ENCODE measurements at regions not wholly inside any gene's neighbourhood (a gene's known extent, or its start where the extent isn't known, plus 50 kb on each side); places are given as distances from the start of the nearest gene placed in this dataset.

DNA sequence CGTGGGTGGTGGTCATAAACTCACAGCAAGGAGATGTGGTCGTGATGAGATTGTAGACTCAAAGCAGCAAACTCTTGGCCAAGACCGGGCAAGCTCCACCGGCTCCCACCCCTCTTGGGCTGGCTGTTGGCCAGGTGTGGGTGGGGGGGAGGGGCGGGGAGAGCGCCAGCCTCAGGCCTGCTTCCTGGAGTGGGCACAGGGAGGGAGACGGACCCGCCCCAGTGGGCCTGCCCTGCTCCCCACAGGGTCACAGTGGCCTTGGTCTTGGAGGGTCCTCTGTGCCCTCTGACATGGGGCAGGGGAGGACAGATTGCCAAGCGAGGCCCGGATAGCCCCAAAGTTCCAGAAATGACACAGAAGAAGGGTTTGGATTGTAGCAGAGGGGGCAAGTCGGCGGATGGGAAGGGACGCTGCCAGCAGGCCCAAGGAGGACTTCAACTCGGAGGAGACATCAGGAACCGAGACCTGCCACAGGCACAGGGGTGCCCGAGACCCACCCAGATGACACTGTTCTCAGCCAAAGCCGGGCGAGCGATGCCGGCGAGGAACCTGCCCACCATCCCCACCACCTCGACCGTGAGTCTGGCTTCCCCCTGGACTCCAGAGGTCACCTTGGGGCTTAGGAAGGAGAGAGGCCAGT is 85.4 kb upstream of the ACTRT2 start:
- no peak for DNase-seq

DNA sequence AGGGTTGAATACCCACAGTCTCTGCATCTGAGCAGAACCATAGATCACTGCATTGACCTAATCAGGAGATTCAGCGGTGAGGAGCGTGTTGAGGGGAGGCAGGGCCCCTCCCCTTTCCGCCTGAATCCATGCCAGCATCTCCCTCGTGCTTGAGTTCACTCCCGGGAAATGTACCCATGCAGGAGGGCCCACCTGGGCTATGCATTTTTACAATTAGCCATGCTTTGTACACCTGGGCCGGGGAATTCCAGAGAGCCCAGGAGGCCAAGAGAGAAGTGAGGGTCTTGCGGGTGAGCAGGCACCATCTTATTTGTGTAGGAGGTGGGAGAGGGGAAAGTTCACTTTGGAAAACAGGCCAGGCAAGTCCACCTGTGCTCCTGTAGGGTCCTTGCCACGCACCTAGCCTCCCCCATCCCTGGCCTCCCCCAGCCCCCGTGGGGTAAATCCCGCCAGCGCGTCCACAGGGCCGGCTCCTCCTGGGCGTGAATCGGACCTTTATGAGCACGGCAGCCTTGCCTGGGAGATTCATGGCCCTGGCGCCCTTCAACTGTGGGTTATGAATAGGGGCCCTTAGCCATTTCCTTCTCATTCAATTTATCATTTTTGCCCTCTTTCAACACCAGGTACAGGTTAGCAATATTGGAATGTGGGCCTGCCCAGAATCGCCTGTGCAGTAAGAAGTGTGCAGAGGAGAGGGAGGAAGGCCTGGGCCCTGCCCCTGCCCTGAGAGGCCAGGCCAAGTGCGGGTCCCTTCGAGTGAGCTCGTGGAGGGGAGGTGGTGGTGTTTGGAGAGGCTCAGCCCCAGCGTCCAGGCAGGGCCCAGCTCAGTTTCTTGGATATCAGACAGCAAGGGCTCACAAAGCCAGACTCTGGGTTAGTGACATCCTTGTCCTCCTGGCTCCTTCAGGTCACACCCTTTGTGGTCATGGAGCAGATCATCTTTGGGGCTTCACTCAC is 84.4 kb upstream of the ACTRT2 start:
- no peak for DNase-seq

DNA sequence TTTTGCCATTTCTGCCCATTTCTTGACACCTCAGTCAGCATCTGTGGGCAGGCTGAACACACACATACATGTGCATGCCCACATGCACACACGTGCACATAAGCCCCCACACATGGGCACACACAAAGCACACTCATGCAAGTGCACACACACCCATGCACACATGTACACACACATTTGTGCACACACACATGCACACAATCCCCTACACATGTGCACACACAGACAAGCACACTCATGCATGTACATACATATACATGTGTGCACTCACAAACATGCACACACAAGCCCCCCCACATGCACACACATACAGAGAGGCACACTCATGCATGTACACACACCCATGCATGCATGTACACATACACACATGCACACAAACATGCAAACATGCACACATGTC is 83.5 kb upstream of the ACTRT2 start:
- no peak for DNase-seq

DNA sequence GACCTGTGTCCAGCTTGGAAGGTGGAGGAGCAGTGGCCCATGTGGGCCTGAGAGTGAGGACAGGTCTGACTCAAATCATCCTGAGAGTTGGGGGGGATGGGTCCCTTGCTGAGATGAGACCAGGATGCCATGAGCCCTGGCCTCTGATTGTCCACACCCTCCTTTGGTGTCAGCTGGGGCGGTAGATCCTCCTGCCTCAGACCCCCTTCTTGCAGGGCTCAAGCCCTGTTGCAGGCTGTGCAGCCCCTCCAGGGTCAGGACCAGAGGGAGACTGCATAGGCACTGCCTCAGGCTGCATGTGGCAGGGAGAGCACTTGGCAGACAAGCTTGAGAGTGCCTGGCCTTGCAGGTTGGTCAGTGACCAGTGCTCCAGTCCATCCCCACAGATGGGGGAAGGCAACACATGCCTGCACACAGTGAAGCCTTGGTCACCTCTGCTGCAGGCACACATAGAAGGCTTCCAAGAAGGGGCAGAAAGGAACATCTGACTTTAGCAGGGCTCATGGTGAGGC is 82.2 kb upstream of the ACTRT2 start:
- no peak for DNase-seq

DNA sequence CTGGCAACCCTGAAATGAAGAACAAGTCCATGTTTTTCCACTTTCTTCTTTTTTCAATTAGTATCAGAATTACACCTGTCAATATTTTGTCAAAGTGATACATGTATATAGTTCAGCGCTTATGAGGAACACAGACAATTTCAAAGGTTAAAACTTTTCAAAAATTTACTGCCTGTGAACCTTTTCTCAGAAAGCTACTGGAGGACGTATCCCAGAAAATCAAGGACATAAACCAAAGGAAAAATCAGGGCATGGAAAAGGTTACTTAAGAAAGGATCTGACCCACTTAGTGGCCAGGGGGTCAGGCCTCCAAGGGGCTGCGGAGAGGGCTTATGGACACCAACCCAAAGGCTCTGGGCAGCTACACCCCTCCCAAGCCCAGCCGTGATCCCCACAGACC is 81.1 kb upstream of the ACTRT2 start:
- DNase-seq, result no peak

DNA sequence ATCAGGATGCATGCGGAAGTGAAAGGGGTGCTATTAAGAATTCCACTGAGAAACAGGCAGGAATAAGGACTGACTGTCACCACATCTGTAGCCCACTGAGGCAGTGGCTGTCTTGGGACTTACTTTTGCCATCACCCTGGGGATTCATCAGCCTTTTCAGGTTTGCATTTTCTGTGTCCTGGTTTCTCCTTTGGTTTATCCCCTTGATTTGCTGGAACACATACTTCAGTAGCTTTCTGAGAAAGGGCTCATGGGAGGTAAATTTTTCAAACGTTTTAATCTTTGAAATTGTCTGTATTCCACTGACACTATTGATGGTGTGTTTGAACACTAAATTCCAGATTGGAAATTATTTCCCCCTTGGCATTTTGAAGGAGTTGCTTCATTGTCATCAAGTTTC is 80.2 kb upstream of the ACTRT2 start:
- DNase-seq, result no peak

DNA sequence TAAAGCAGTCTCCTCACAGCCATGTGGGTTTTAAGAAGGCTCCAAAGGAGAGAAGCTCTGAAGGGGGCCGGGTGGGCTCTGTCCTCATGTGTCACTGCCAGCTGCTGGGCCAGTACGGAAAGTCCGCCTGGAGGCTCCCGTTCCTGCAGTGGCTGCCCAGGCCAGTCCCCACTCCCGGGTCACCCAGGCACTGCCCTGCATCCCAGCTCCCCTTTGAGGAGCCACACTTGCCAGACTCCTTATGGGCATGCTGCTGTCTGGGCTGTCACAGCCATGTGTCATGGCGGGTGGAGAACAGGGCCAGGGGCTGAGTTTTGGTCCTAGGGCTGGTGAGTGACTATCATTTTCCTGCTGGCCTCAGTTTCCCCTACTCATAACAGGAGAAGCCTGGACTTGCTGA is 79.4 kb upstream of the ACTRT2 start:
- DNase-seq, result no peak

DNA sequence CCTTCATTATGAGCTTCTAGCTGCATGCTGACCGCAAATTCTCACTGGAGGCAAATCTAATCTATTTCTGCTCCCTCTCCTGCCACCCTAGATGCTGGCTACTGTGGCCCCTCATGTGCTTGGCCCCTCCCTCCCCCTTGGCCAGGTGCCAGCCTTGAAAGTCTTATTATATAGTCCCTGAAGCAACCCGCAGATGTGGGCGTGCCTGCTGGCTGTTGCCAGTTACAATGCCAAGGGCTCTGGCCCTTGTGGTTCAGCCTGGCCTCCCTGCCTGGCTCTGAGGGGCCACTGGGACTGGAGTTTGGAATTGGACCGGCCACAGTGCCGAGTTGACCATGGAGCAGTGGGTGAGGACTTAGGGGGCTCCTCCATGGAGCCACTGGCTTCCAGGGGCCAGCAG is 78.9 kb upstream of the ACTRT2 start:
- no peak for DNase-seq

DNA sequence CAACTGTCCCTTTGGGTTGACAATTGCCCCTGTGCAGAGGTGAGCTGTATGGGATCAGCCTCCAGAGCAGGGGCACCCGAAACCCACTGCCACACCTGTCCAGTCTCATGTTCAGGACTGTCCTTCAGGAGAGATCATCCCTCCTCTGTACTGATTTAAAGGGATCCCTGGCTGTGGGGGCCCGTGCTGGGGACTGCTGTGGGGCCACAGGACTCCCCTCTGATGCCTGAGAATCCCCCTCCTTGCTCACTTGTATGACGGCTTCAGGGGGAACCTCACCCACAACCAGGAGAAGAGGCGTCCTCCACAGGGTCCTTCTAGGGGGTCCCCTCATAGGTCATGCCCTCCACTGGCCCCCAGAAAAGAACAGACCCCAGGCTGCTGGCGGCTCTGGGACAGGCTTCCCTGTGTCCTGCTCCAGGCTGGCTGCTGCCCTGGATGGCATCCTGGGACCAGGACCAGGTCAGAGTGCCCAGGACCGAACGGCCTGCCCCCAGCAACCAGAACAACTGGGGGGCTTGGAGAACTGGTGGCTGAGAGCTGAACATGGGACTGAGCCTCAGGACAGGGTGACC is 77.5 kb upstream of the ACTRT2 start:
- no peak for DNase-seq

DNA sequence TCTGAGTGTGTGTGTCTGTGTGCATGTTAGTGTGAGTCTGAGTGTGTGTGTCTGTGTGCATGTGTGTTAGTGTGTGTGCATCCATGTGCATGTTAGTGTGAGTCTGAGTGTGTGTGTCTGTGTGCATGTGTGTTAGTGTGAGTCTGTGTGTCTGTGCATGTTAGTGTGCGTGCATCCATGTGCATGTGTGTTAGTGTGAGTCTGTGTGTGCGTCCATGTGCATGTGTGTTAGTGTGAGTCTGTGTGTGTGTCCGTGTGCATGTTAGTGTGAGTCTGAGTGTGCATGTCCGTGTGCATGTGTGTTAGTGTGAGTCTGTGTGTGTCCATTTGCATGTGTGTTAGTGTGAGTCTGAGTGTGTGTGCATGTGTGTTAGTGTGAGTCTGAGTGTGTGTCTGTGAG is 76.6 kb upstream of the ACTRT2 start:
- DNase-seq, result no peak

DNA sequence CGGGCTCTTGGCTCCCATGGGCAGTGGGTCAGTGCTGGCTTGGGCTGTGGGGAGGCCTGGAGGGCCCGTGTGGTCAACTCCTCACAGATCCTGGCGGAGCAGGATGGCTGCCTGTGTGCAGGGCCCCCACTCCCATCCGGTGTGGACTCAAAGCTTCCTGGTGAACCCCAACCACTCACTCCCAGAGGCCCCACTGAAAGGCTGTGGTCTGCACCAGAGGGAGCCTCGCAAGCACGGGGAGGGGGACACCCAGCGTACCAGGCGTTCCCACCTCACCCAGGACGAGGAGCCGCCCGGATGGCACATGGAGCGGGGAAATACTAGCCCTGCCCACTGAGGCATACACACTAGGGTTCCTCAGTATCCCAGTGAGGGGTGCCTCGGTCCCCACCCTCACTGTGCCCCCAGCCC is 75.4 kb upstream of the ACTRT2 start:
- no peak for DNase-seq

DNA sequence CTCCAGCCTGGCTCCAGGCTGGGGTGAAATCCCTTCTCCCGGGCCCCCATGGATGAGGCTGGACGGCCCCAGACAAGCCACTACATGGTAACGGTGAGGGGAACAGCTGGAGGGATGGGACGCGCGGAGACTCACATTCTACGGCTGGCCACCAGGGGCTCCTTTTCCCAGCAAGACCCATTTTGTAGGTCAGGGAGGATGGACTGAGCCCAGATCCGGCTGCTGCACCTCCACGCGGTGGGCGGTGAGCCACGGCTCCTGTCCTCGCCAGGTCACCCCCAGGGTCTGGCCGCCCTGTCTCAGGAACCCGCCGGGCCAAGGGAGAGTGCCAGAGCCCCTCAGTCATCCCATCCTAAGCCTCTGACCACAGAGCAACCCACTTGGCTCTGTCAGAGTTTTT is 75.0 kb upstream of the ACTRT2 start:
- no peak for DNase-seq

DNA sequence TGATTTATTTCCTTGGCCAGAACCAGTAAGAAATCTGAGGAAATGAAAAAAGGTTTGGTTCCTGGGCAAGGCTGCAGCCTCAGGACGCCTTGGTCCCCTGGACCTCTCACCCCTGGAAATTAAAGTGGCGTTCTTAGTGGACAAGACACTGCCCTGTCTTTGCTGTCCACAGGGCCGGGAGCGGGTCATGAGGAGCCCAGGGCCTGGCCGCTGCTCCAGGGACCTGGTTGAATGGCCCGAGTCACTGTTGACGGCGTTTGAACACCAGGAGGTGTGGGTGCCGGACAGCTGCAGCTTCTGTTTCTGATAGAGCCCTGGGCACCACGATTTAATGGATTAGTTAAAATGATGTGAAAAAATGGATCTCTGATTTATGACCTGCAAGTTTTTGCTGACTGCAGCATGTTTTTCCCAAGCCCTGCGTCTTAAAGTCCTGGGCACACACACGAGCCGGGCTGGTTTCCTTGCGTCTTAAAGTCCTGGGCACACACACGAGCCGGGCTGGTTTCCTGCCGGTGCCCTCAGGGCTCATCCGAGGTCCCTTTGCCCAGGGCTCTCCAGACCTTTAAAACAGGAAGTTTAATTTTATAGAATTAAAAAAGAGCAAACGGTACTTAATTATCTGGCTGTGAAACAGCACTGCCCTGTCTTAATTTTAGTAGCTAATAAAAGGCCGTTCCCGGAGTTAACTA is 74.1 kb upstream of the ACTRT2 start:
- DNase-seq, result no peak

DNA sequence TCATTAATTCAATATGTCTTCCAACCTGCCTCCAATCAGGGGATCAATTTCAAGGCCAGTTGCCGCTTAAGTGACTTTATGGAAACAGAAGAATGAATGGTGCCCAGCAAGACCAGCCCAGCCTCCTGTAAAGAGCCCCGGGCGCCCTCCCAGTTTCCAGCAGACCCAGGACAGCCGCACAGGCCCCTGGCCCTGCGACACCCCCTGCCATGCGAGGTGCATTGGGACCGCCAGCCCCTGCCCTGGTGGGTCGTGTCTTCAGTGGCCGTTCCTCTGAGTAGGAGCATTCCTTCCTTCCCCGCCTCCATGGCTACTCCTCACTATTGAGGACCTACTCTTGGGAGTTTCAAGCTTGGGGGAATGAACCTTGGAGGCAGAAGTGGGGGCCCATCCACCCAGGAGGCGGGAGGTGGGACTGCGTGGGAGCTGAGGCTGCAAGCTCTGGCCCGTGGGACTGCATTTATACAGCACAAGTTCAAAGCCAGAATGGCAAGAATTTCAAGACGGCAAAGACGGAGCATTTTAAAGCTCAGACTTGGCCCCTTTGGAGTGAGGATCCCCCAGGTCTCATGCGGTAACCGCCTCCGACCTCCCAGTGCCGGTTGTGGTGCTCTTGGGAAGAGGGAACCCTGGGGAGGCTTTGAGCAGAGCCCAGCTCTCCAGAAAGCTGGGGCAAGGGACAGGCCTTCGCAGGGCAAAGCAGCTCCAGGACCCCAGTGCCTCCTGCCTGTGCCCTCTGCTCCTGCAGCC is 73.1 kb upstream of the ACTRT2 start:
- DNase-seq, result no peak

DNA sequence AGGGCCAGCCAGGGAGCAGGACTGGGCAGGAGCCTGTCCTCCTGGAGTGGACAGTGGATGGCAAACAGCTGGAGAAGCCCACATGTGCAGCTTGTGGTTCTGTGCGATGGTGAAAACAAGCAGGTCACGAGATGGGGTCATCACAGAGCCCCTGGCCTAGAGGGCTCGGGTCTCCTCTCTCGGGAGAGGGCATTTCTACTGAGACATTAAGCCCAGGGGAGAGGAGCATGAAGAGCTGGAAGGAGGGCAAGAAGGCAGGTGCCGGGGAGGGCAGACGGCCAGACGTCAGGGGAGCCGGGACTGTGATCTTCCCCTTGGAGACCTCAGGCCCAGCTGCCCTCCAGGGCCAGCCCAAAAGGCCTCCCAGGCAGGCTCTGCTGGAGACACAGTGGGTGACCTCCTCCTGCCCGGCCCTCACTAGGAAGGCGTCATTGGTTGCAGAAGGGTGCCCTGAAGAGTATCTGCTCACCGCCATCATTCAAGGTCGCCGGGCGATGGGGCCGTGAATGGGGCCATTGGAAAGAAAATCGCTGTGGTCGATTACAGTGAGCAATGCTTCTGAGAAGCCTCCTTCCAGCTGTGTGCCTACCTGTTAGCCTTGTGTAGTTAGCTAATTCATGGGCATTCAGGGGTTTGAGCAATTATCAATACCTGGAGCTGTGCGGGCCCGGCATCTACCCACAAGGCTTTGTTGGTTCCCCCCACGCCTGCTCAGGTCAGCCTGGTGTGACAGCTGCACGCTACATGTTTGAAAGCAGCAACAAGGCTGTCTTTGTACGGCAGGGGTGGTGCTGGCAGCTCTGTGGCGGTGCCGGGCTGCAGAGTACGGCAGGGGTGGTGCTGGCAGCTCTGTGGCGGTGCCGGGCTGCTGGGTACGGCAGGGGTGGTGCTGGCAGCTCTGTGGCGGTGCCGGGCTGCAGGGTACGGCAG is 72.3 kb upstream of the ACTRT2 start:
- no peak for DNase-seq

DNA sequence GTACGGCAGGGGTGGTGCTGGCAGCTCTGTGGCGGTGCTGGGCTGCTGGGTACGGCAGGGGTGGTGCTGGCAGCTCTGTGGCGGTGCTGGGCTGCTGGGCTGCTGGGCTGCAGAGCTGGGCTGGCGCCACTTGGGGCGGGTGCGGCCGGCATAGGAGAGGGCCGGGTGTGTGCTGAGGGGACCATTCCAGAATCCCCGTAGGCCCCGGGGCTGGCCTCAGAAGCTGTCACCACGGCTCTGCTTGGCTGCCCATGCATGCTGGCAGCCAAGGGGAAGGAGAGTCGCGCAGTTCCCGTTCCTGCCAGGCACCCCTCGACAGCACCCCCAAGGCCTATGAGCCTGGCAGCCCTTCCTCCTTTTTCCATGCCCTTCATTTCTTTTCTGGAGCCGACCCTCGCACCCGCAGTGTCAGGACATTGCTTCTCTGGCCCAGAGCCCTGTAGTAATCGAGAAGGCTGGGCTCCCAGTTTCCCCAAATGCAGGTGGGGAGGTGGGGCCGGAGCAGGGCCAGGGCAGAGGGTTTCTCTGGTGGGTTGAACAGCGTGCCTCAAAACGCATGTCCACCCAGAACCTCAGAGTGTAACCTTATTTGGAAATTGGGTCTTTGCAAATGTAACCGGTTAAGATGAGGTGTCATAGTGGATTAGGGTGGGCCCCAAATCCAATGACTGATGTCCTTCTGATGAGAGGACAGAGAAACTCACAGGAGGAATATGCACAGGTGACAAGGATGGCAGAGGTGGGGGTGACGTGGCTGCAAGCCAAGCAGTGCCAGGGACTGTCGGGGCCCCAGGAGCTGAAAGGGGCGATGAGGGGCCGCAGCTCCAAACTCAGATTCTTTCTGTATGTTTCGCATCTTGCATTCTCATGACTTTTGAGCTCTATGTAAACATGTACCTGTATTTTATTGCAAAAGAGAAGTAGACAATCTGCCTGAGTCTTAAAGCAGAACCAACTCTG is 71.0 kb upstream of the ACTRT2 start:
- DNase-seq, result no peak

DNA sequence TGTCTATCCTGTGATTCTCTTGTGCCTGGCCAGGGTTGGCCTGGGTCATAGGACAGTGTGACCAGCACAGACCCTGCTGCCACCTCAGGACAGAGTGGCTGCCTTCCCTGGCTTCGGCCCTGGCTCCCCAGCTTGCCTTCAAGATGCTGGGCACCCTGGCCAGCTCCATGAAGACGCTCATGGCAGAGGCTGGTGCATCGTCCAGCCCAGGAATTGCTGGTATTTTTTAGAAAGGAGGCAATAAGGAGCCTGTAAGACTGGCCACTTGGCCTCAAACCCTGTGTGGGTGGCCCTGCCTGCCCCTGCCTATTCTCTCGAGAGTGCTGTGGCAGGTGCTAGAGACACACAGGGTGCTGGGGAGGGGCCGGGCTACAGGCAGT is 70.4 kb upstream of the ACTRT2 start:
- no peak for DNase-seq

DNA sequence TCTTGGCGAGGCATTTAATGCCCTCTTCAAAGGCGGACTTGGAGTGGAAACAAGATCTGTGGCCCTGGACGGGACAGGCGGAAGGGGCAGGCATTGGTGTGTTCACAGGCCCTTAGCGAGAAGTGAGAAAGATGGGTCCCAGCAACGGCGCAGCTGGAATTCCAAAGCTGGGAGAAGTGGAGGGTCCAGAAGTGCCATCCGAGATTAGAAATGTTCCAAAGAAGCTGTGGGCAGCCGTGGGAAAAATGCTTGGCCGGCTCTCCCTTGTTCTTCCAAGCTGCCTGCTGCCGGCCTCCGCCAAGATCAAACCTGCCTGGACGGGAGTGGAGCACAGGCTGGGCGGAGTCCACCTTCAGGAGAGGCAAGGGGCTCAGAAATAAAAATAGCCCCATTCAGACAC is 69.4 kb upstream of the ACTRT2 start:
- DNase-seq, result no peak

DNA sequence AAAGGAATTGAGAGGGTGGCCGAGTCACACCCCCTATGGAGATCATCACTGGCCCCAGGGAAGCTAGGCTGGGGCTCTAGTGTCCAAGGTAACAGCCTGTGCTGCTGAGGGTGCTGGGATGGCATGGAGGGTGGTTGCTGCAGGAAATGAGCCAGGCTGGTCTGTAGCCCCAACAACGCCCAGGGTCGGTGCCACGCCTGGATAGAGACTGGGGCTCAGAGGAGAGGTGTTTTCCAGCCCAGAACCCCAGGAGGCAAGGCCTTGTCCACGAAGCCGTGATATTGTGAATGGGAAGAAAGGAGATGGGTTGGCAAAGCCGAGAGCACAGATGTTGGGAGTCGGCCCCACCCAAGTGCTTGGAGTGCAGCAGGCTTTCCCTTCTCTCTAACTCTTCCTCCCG is 68.9 kb upstream of the ACTRT2 start:
- no peak for DNase-seq

DNA sequence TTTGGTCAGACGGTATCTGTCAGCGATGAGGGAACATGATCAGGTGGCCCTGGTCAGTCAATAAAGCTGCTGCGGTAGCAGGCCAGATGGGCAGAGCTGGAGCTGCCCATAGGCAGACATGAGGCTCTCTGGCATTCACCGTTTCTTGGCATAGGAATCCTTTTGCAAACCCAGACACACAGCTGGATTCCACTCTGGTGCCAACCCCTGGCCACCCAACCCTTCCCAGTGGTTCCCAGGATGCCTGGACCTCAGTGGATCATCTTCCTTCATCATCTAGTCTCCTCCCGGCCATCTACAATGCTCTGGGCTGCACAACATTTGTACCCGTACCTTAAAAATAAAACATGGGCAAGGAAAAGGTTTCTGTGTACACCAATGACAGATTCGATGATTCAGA is 68.3 kb upstream of the ACTRT2 start:
- DNase-seq, result no peak
